22Rv1 (cell line): ENCODE measurements at regions not wholly inside any gene's neighbourhood (a gene's known extent, or its start where the extent isn't known, plus 50 kb on each side); places are given as distances from the start of the nearest gene placed in this dataset.

Experiments used
- H3K27ac ChIP-seq: fragments of 450-650 bp; 2 replicates; pipeline ENCODE4 v1.5.1; 2017
- ZFX ChIP-seq: fragments of 450-650 bp; IDR thresholded peaks from 2 replicates; pipeline ENCODE4 v1.6.1; 2017; ENCODE audit warnings: antibody characterized with exemption, borderline replicate concordance
- TF ChIP-seq, protein P1 (sequence below): fragments of 450-650 bp; IDR thresholded peaks from 2 replicates; pipeline ENCODE4 v1.5.1; 2017; ENCODE audit warnings: mild to moderate bottlenecking

DNA sequence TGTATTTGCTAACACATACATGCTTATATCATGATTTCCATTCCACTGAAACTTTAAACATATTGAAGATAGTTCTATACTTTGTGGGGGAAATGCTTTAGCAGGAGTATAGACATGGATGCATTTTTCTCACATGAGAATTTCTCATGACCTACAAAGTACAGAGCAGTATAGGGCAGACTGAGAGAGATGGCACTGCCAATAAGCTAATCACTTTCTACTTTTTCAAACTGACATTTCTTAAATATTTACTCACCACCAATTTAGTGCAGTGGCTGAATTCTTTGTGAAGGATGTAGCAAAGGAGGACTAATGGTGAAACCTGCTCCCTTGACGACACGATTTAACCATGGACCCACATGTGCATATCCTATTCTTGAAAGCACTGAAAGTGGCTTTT, 923.5 kb downstream of the ADGRL2 start:
- TF ChIP-seq ZFX: no peak
- H3K27ac ChIP-seq: no peak overlapping the region

DNA sequence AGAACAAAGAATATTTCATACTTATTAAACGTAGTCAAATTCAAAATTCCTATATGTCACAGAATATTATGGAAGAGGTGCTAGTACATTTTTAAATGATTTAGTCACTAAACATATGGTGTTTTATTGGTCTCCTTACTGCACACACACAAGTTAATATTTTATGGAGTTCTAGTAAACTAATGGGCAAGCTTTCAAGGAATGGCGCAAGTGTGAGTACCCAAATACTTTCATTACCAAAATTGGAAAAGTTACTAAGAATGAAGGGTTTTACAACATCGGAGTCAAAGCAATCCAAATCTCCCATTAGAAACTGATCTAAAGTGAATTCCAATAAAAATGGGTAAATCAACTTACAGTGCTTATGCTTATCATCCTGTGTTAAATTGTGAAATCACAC, 921.9 kb downstream of the ADGRL2 start:
- TF ChIP-seq, protein P1, sequence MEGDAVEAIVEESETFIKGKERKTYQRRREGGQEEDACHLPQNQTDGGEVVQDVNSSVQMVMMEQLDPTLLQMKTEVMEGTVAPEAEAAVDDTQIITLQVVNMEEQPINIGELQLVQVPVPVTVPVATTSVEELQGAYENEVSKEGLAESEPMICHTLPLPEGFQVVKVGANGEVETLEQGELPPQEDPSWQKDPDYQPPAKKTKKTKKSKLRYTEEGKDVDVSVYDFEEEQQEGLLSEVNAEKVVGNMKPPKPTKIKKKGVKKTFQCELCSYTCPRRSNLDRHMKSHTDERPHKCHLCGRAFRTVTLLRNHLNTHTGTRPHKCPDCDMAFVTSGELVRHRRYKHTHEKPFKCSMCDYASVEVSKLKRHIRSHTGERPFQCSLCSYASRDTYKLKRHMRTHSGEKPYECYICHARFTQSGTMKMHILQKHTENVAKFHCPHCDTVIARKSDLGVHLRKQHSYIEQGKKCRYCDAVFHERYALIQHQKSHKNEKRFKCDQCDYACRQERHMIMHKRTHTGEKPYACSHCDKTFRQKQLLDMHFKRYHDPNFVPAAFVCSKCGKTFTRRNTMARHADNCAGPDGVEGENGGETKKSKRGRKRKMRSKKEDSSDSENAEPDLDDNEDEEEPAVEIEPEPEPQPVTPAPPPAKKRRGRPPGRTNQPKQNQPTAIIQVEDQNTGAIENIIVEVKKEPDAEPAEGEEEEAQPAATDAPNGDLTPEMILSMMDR: no peak
- no peak for TF ChIP-seq ZFX
- no peak overlapping the region for H3K27ac ChIP-seq

DNA sequence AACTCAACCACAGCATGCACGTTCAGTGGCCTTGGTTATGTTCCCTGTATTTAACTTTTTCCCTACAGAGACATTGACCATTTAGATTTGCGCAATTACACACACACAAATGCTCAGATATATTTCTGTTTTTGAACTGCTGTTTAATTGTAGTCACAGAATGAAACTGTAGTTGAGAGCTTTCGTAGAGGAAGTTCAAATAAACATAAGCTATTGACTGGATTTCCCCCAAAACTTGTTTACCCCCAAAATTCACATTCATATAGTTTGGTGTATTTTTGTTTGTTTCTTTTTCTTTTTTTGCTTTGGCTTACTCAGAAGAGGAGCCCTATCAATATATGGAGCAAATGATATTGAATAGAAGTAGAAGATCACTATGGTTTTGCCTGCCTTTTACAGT, 921.0 kb downstream of the ADGRL2 start:
- H3K27ac ChIP-seq: no peak overlapping the region
- TF ChIP-seq, protein P1: no peak
- no peak for TF ChIP-seq ZFX

DNA sequence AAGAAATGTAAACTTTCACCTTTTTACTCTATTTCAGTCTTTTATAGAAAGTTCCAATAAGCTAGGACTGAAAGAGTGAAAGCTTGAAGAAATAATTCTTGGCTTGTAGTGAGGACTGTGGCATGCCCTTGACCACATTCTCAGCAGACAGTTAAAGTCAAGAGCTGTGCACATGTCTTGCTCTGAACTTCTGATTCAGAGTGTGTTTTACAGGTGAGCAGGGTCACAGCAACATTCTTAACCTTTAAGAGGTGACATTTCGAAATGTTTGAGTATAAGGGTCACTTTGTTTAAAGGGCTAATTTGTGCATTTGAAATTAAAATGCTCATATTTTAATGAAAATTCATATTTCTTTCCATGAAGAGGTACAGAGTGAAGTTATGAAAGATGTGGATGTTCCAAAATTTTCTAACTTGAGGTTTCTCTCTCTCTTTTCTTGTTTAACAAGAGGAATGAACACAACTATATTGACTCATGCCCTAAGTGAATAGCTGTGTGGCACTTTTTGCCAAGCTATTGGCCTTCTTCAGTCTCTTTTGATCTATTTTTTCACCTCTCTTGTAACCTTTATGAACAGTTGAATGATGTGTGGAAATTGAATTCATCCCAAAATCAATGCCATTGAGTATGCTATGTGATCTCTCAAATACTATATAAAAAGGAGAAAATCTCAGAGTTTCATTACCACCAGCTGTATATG, 918.1 kb downstream of the ADGRL2 start:
- TF ChIP-seq ZFX: no peak
- TF ChIP-seq, protein P1: no peak
- no peak overlapping the region for H3K27ac ChIP-seq

- TF ChIP-seq ZFX: no peak
- TF ChIP-seq, protein P1: no peak
- H3K27ac ChIP-seq: no peak overlapping the region
Observed at GRCh38 chr1:82710091-82710490, 909.4 kb downstream of the ADGRL2 start.

GRCh38 chr1:82707681-82708080, 906.9 kb downstream of the ADGRL2 start:
- no peak overlapping the region for H3K27ac ChIP-seq
- TF ChIP-seq, protein P1: no peak
- no peak for TF ChIP-seq ZFX

DNA sequence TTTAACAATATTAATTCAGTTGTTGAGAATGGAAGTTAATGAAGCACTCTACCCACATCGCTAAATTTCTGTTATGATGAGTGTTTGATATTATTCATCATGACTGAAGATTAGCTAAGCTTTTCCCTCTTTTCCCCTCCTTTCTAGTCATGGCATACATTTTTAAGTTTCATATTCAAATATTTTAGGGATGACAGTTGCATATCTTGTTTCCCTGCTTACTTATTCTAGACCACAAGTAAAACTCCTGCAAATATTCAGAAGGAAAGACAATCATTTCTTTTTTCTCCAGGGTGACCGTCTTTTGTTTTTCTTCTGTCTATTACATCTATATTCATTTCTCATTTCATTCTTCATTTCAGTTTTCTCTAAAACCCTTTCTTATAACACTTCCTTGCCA, 906.0 kb downstream of the ADGRL2 start:
- TF ChIP-seq ZFX: no peak
- TF ChIP-seq, protein P1: no peak
- H3K27ac ChIP-seq: no peak overlapping the region

- H3K27ac ChIP-seq: no peak overlapping the region
- TF ChIP-seq, protein P1: no peak
- TF ChIP-seq ZFX: no peak
Observed at GRCh38 chr1:82704966-82705365, 904.2 kb downstream of the ADGRL2 start.
